ENCODE measurements at regions not wholly inside any gene's neighbourhood (a gene's known extent, or its start where the extent isn't known, plus 50 kb on each side); places are given as distances from the start of the nearest gene placed in this dataset.

- no peak for DNase-seq (ENCODE audit: low read depth)
Observed at GRCh38 chr6:137734875-137735182, 132.2 kb upstream of the TNFAIP3 start.

GRCh38 chr6:137736048-137736818 is 130.8 kb upstream of the TNFAIP3 start:
- DNase-seq (ENCODE audit: low read depth): no peak

- no peak for DNase-seq (ENCODE audit: low read depth)
Observed at GRCh38 chr6:137736911-137737310, 130.1 kb upstream of the TNFAIP3 start.

GRCh38 chr6:137737836-137738596 is 129.0 kb upstream of the TNFAIP3 start:
- no peak for DNase-seq (ENCODE audit: low read depth)

GRCh38 chr6:137738931-137739504 is 128.0 kb upstream of the TNFAIP3 start:
- DNase-seq (ENCODE audit: low read depth): no peak

GRCh38 chr6:137739544-137739943 is 127.5 kb upstream of the TNFAIP3 start:
- no peak for DNase-seq (ENCODE audit: low read depth)

GRCh38 chr6:137740091-137740755 is 126.8 kb upstream of the TNFAIP3 start:
- DNase-seq (ENCODE audit: low read depth): no peak

- DNase-seq (ENCODE audit: low read depth): no peak
Observed at GRCh38 chr6:137740967-137741761, 125.9 kb upstream of the TNFAIP3 start.

GRCh38 chr6:137743493-137743892 is 123.6 kb upstream of the TNFAIP3 start:
- DNase-seq (ENCODE audit: low read depth): no peak

GRCh38 chr6:137744877-137745276 is 122.2 kb upstream of the TNFAIP3 start:
- no peak for DNase-seq (ENCODE audit: low read depth)

GRCh38 chr6:137745321-137745720 is 121.7 kb upstream of the TNFAIP3 start:
- no peak for DNase-seq (ENCODE audit: low read depth)

GRCh38 chr6:137746264-137746663 is 120.8 kb upstream of the TNFAIP3 start:
- no peak for DNase-seq (ENCODE audit: low read depth)

- no peak for DNase-seq (ENCODE audit: low read depth)
Observed at GRCh38 chr6:137749696-137750211, 117.3 kb upstream of the TNFAIP3 start.

- DNase-seq (ENCODE audit: low read depth): no peak
Observed at GRCh38 chr6:137750297-137750696, 116.8 kb upstream of the TNFAIP3 start.

GRCh38 chr6:137751768-137752560 is 115.1 kb upstream of the TNFAIP3 start:
- no peak for DNase-seq (ENCODE audit: low read depth)

- no peak for DNase-seq (ENCODE audit: low read depth)
Observed at GRCh38 chr6:137754366-137754765, 112.7 kb upstream of the TNFAIP3 start.

GRCh38 chr6:137754866-137755265 is 112.2 kb upstream of the TNFAIP3 start:
- no peak for DNase-seq (ENCODE audit: low read depth)

- DNase-seq (ENCODE audit: low read depth): no peak
Observed at GRCh38 chr6:137755284-137755683, 111.8 kb upstream of the TNFAIP3 start.

GRCh38 chr6:137756788-137757187 is 110.3 kb upstream of the TNFAIP3 start:
- DNase-seq (ENCODE audit: low read depth): no peak

GRCh38 chr6:137758661-137759060 is 108.4 kb upstream of the TNFAIP3 start:
- no peak for DNase-seq (ENCODE audit: low read depth)

- DNase-seq (ENCODE audit: low read depth): no peak
Observed at GRCh38 chr6:137759624-137760023, 107.4 kb upstream of the TNFAIP3 start.

Data from GM04503 (cell line).